ENCODE measurements at regions not wholly inside any gene's neighbourhood (a gene's known extent, or its start where the extent isn't known, plus 50 kb on each side); places are given as distances from the start of the nearest gene placed in this dataset.

DNA sequence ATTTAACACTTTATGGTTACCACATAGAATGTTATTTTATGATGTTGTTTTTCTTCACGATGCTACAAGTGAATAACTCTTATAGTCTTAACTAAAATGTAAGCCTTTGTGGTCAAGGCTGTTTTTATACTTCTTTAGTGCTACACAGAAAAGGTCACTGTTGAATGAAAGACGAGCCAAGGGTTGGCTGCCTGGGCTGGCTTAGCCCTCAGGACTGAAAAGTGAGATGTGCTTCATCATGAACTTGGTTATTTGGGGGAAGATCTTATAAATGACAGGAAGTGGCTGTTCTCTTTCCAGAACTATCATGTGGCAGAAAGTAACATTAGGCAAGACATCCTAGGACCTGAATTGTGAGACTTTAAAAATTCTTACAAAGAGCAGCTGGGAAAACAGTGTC is 404.0 kb downstream of the BTBD3 start:
- Histone ChIP-seq H3K9me2 (replicated peaks; ENCODE audit: insufficient read depth, low read length) (no peaks in the 10 kb centered on the region), H3K9me3 (ENCODE audit: low read length) (peaks cover 17% of the 10 kb centered on the region), H3K36me3 (ENCODE audit: insufficient read depth, low read length) (no peaks in the 10 kb centered on the region), H4K20me1 (ENCODE audit: insufficient read depth, low read depth, low read length) (no peaks in the 10 kb centered on the region), H2AFZ (ENCODE audit: low read length) (no peak overlapping the region), H3K4me3 (ENCODE audit: low read length) (no peak overlapping the region), H3K79me2 (ENCODE audit: low read length) (no peaks in the 10 kb centered on the region), H3K27ac (ENCODE audit: low read length) (no peak overlapping the region), H3K27me3 (ENCODE audit: low read length) (no peaks in the 10 kb centered on the region), H3K4me1 (ENCODE audit: low read length) (no peaks in the 10 kb centered on the region), H3K9ac (ENCODE audit: low read length) (no peak overlapping the region), H3K4me2 (ENCODE audit: low read depth, low read length, poor library complexity, severe bottlenecking) (no peak overlapping the region)
- no peak for DNase-seq

DNA sequence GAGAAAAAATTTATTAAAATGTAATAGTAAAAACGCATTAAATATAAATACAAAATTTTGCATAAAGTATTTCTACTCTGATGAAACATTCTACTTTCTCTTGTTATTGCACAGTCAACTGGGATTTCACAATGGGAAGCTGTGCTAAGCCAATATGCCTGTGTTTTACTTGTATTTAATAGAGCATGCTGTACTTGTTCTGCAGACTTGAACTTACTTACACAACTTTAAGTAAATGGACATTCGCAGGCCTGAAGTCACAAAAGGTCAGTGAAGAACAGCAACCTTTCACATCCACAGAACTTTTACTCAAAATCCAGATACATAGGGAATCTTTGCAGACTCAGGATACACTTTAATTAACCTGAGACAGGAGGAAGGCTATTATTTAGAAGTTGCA is 409.5 kb downstream of the BTBD3 start:
- H3K79me2 ChIP-seq (ENCODE audit: low read length), result no peaks in the 10 kb centered on the region
- no peak overlapping the region for H3K4me2 ChIP-seq (ENCODE audit: low read depth, low read length, poor library complexity, severe bottlenecking)
- H3K27ac ChIP-seq (ENCODE audit: low read length), result no peak overlapping the region
- no peak overlapping the region for H2AFZ ChIP-seq (ENCODE audit: low read length)
- no peak for DNase-seq
- no peak overlapping the region for H3K9ac ChIP-seq (ENCODE audit: low read length)
- peaks cover 21% of the 10 kb centered on the region for H3K9me3 ChIP-seq (ENCODE audit: low read length)
- H3K4me3 ChIP-seq (ENCODE audit: low read length), result no peak overlapping the region
- no peaks in the 10 kb centered on the region for H3K36me3 ChIP-seq (ENCODE audit: insufficient read depth, low read length)
- no peaks in the 10 kb centered on the region for H3K9me2 ChIP-seq (replicated peaks; ENCODE audit: insufficient read depth, low read length)
- no peaks in the 10 kb centered on the region for H3K27me3 ChIP-seq (ENCODE audit: low read length)
- no peaks in the 10 kb centered on the region for H4K20me1 ChIP-seq (ENCODE audit: insufficient read depth, low read depth, low read length)
- H3K4me1 ChIP-seq (ENCODE audit: low read length), result no peaks in the 10 kb centered on the region

- H2AFZ ChIP-seq (ENCODE audit: low read length), result no peak overlapping the region
- H3K4me2 ChIP-seq (ENCODE audit: low read depth, low read length, poor library complexity, severe bottlenecking), result no peak overlapping the region
- no peak overlapping the region for H3K27ac ChIP-seq (ENCODE audit: low read length)
- no peaks in the 10 kb centered on the region for H3K4me1 ChIP-seq (ENCODE audit: low read length)
- H3K9ac ChIP-seq (ENCODE audit: low read length), result no peak overlapping the region
- H4K20me1 ChIP-seq (ENCODE audit: insufficient read depth, low read depth, low read length), result no peaks in the 10 kb centered on the region
- H3K27me3 ChIP-seq (ENCODE audit: low read length), result no peaks in the 10 kb centered on the region
- H3K9me2 ChIP-seq (replicated peaks; ENCODE audit: insufficient read depth, low read length), result no peaks in the 10 kb centered on the region
- peaks cover 24% of the 10 kb centered on the region for H3K9me3 ChIP-seq (ENCODE audit: low read length)
- no peaks in the 10 kb centered on the region for H3K36me3 ChIP-seq (ENCODE audit: insufficient read depth, low read length)
- no peak for DNase-seq
- H3K4me3 ChIP-seq (ENCODE audit: low read length), result no peak overlapping the region
- H3K79me2 ChIP-seq (ENCODE audit: low read length), result no peaks in the 10 kb centered on the region
Measured at GRCh38 chr20:12331236-12331635, 413.5 kb downstream of the BTBD3 start.

GRCh38 chr20:12337601-12338000 is 419.9 kb downstream of the BTBD3 start:
- H3K9me2 ChIP-seq (replicated peaks; ENCODE audit: insufficient read depth, low read length), result no peaks in the 10 kb centered on the region

GRCh38 chr20:12345978-12346377 is 428.3 kb downstream of the BTBD3 start:
- Histone ChIP-seq H3K36me3 (ENCODE audit: insufficient read depth, low read length) (no peaks in the 10 kb centered on the region), H3K9me2 (replicated peaks; ENCODE audit: insufficient read depth, low read length) (no peaks in the 10 kb centered on the region), H4K20me1 (ENCODE audit: insufficient read depth, low read depth, low read length) (no peaks in the 10 kb centered on the region), H2AFZ (ENCODE audit: low read length) (no peak overlapping the region), H3K9ac (ENCODE audit: low read length) (no peak overlapping the region), H3K9me3 (ENCODE audit: low read length) (peaks cover 8% of the 10 kb centered on the region; the same call in 1 of the 2 replicates), H3K79me2 (ENCODE audit: low read length) (no peaks in the 10 kb centered on the region), H3K4me3 (ENCODE audit: low read length) (no peak overlapping the region), H3K27me3 (ENCODE audit: low read length) (no peaks in the 10 kb centered on the region), H3K27ac (ENCODE audit: low read length) (no peak overlapping the region), H3K4me1 (ENCODE audit: low read length) (no peaks in the 10 kb centered on the region), H3K4me2 (ENCODE audit: low read depth, low read length, poor library complexity, severe bottlenecking) (no peak overlapping the region)
- DNase-seq, result no peak

More at GRCh38 chr20:12337601-12338000, 419.9 kb downstream of the BTBD3 start:
- DNase-seq, result no peak
- no peak overlapping the region for H3K4me2 ChIP-seq (ENCODE audit: low read depth, low read length, poor library complexity, severe bottlenecking)
- H2AFZ ChIP-seq (ENCODE audit: low read length), result no peak overlapping the region
- no peaks in the 10 kb centered on the region for H4K20me1 ChIP-seq (ENCODE audit: insufficient read depth, low read depth, low read length)
- H3K4me1 ChIP-seq (ENCODE audit: low read length), result no peaks in the 10 kb centered on the region
- H3K27ac ChIP-seq (ENCODE audit: low read length), result no peak overlapping the region
- no peak overlapping the region for H3K4me3 ChIP-seq (ENCODE audit: low read length)
- no peaks in the 10 kb centered on the region for H3K36me3 ChIP-seq (ENCODE audit: insufficient read depth, low read length)
- peaks cover 8% of the 10 kb centered on the region; the same call in 1 of the 2 replicates for H3K9me3 ChIP-seq (ENCODE audit: low read length)
- no peaks in the 10 kb centered on the region for H3K27me3 ChIP-seq (ENCODE audit: low read length)
- no peak overlapping the region for H3K9ac ChIP-seq (ENCODE audit: low read length)
- no peaks in the 10 kb centered on the region for H3K79me2 ChIP-seq (ENCODE audit: low read length)

GRCh38 chr20:12353842-12354241 is 436.1 kb downstream of the BTBD3 start:
- Histone ChIP-seq H3K79me2 (ENCODE audit: low read length) (no peaks in the 10 kb centered on the region), H3K9me3 (ENCODE audit: low read length) (peaks cover 18% of the 10 kb centered on the region), H2AFZ (ENCODE audit: low read length) (no peak overlapping the region), H3K9ac (ENCODE audit: low read length) (no peak overlapping the region), H3K27ac (ENCODE audit: low read length) (no peak overlapping the region), H3K36me3 (ENCODE audit: insufficient read depth, low read length) (no peaks in the 10 kb centered on the region), H3K27me3 (ENCODE audit: low read length) (no peaks in the 10 kb centered on the region), H4K20me1 (ENCODE audit: insufficient read depth, low read depth, low read length) (no peaks in the 10 kb centered on the region), H3K4me2 (ENCODE audit: low read depth, low read length, poor library complexity, severe bottlenecking) (no peak overlapping the region), H3K4me3 (ENCODE audit: low read length) (no peak overlapping the region), H3K4me1 (ENCODE audit: low read length) (no peaks in the 10 kb centered on the region), H3K9me2 (replicated peaks; ENCODE audit: insufficient read depth, low read length) (no peaks in the 10 kb centered on the region)
- DNase-seq, result no peak

DNA sequence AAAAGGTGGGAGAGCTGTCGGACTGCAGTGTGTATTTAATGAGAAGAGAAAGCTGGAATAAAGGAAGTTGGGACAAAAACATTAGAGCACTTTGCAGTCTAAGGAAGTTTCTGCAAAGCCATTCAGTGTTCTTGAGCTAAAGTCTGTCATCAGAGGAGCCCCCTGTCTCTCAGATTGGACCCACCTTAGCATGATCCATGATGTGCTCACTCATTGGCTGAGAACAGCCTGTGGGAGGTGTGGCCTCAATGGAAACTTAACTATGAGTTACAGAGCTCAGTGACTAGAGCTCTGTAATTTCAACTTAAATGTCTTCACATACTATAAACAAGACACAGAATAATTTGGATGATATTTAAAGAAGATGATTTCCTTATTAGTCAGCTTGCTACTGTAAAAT is 437.0 kb downstream of the BTBD3 start:
- no peaks in the 10 kb centered on the region for H3K9me2 ChIP-seq (replicated peaks; ENCODE audit: insufficient read depth, low read length)
- H3K79me2 ChIP-seq (ENCODE audit: low read length), result no peaks in the 10 kb centered on the region
- H3K9ac ChIP-seq (ENCODE audit: low read length), result no peak overlapping the region
- H3K27ac ChIP-seq (ENCODE audit: low read length), result no peak overlapping the region
- H3K4me3 ChIP-seq (ENCODE audit: low read length), result no peak overlapping the region
- H3K27me3 ChIP-seq (ENCODE audit: low read length), result no peaks in the 10 kb centered on the region
- H4K20me1 ChIP-seq (ENCODE audit: insufficient read depth, low read depth, low read length), result no peaks in the 10 kb centered on the region
- H3K4me2 ChIP-seq (ENCODE audit: low read depth, low read length, poor library complexity, severe bottlenecking), result no peak overlapping the region
- DNase-seq, result no peak
- no peaks in the 10 kb centered on the region for H3K4me1 ChIP-seq (ENCODE audit: low read length)
- H2AFZ ChIP-seq (ENCODE audit: low read length), result no peak overlapping the region
- peaks cover 22% of the 10 kb centered on the region for H3K9me3 ChIP-seq (ENCODE audit: low read length)
- no peaks in the 10 kb centered on the region for H3K36me3 ChIP-seq (ENCODE audit: insufficient read depth, low read length)

GRCh38 chr20:12355185-12355584 is 437.5 kb downstream of the BTBD3 start:
- H3K27me3 ChIP-seq (ENCODE audit: low read length), result no peaks in the 10 kb centered on the region
- H3K9me3 ChIP-seq (ENCODE audit: low read length), result peaks cover 22% of the 10 kb centered on the region
- H3K9ac ChIP-seq (ENCODE audit: low read length), result no peak overlapping the region
- DNase-seq, result no peak
- no peaks in the 10 kb centered on the region for H3K4me1 ChIP-seq (ENCODE audit: low read length)
- no peak overlapping the region for H2AFZ ChIP-seq (ENCODE audit: low read length)
- H3K27ac ChIP-seq (ENCODE audit: low read length), result no peak overlapping the region
- H4K20me1 ChIP-seq (ENCODE audit: insufficient read depth, low read depth, low read length), result no peaks in the 10 kb centered on the region
- H3K36me3 ChIP-seq (ENCODE audit: insufficient read depth, low read length), result no peaks in the 10 kb centered on the region
- H3K4me2 ChIP-seq (ENCODE audit: low read depth, low read length, poor library complexity, severe bottlenecking), result no peak overlapping the region
- H3K9me2 ChIP-seq (replicated peaks; ENCODE audit: insufficient read depth, low read length), result no peaks in the 10 kb centered on the region
- H3K4me3 ChIP-seq (ENCODE audit: low read length), result no peak overlapping the region
- H3K79me2 ChIP-seq (ENCODE audit: low read length), result no peaks in the 10 kb centered on the region
